ENCODE measurements at regions not wholly inside any gene's neighbourhood (a gene's known extent, or its start where the extent isn't known, plus 50 kb on each side); places are given as distances from the start of the nearest gene placed in this dataset.

- no peak for TF ChIP-seq POLR2A (IDR thresholded peaks at IDR 0.05; ENCODE audit: extremely low read depth, insufficient read length)
- no peak for TF ChIP-seq MAX (IDR thresholded peaks at IDR 0.05; ENCODE audit: low read depth, low read length)
- TF ChIP-seq CTCF (IDR thresholded peaks at IDR 0.05; ENCODE audit: low read depth, low read length) = no peak
- TF ChIP-seq MYC (IDR thresholded peaks at IDR 0.05; ENCODE audit: low read depth, low read length) = no peak
- DNase-seq (ENCODE audit: low read depth) = no peak
- no peak overlapping the region for H3K4me3 ChIP-seq (ENCODE audit: low read depth, low read length)
These were observed 66.9 kb upstream of the ADRA2C start for GRCh38 chr4:3699261-3699660.

GRCh38 chr4:3697033-3697432 is 69.2 kb upstream of the ADRA2C start:
- no peak for DNase-seq (ENCODE audit: low read depth)
- H3K4me3 ChIP-seq (ENCODE audit: low read depth, low read length) = no peak overlapping the region
- no peak for TF ChIP-seq MAX (IDR thresholded peaks at IDR 0.05; ENCODE audit: low read depth, low read length)

- H3K4me3 ChIP-seq (ENCODE audit: low read depth, low read length) = no peak overlapping the region
- DNase-seq (ENCODE audit: low read depth) = no peak
- TF ChIP-seq POLR2A (IDR thresholded peaks at IDR 0.05; ENCODE audit: extremely low read depth, insufficient read length) = no peak
These were observed 75.5 kb upstream of the ADRA2C start for GRCh38 chr4:3690551-3691152.

GRCh38 chr4:3689576-3690550 is 76.3 kb upstream of the ADRA2C start:
- TF ChIP-seq CTCF (IDR thresholded peaks at IDR 0.05; ENCODE audit: low read depth, low read length) (no peak), MYC (IDR thresholded peaks at IDR 0.05; ENCODE audit: low read depth, low read length) (no peak), POLR2A (IDR thresholded peaks at IDR 0.05; ENCODE audit: extremely low read depth, insufficient read length) (no peak), MAX (IDR thresholded peaks at IDR 0.05; ENCODE audit: low read depth, low read length) (no peak)
- H3K4me3 ChIP-seq (ENCODE audit: low read depth, low read length) = no peak overlapping the region
- no peak for DNase-seq (ENCODE audit: low read depth)

- no peak for TF ChIP-seq MYC (IDR thresholded peaks at IDR 0.05; ENCODE audit: low read depth, low read length)
- no peak for TF ChIP-seq POLR2A (IDR thresholded peaks at IDR 0.05; ENCODE audit: extremely low read depth, insufficient read length)
- TF ChIP-seq CTCF (IDR thresholded peaks at IDR 0.05; ENCODE audit: low read depth, low read length) = no peak
- no peak for TF ChIP-seq MAX (IDR thresholded peaks at IDR 0.05; ENCODE audit: low read depth, low read length)
- no peak overlapping the region for H3K4me3 ChIP-seq (ENCODE audit: low read depth, low read length)
- no peak for DNase-seq (ENCODE audit: low read depth)
These were observed 77.2 kb upstream of the ADRA2C start for GRCh38 chr4:3689006-3689405.

GRCh38 chr4:3688018-3688998 is 77.9 kb upstream of the ADRA2C start:
- DNase-seq (ENCODE audit: low read depth) = peak; percentile 37
- no peak overlapping the region for H3K4me3 ChIP-seq (ENCODE audit: low read depth, low read length)
- no peak for TF ChIP-seq MAX (IDR thresholded peaks at IDR 0.05; ENCODE audit: low read depth, low read length)
- TF ChIP-seq CTCF (IDR thresholded peaks at IDR 0.05; ENCODE audit: low read depth, low read length) = no peak
- TF ChIP-seq POLR2A (IDR thresholded peaks at IDR 0.05; ENCODE audit: extremely low read depth, insufficient read length) = no peak
- TF ChIP-seq MYC (IDR thresholded peaks at IDR 0.05; ENCODE audit: low read depth, low read length) = no peak
